ENCODE measurements at regions not wholly inside any gene's neighbourhood (a gene's known extent, or its start where the extent isn't known, plus 50 kb on each side); places are given as distances from the start of the nearest gene placed in this dataset.

DNA sequence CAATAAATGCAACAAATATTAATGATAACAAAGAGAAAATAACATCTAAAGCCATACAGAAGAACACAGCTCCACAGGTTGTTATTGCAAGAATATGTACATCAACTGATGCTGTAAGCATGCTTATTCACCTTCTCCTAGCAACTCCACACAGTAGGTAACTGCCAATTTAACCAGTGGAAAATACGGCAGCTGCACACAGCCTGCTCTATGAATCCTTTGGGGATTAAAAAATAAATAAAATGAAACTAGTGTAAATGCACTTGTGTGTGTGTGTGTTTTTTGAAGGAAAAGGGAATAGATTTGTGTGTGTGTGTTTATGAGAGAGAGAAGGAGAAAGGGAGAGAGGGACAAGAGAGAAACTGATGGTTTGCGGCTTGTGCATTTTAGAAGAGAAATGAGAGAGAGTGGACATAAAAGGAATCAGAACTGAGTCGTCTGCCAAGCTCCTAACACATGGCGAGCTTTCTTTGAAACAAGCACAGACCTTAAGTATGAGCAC lies 96.2 kb upstream of the PDE1A start:
- no peak for TF ChIP-seq MAZ (IDR thresholded peaks at IDR 0.05; ENCODE audit: borderline replicate concordance, low read depth, low read length)
- TF ChIP-seq POLR2A (IDR thresholded peaks at IDR 0.05; ENCODE audit: low read length): no peak
- TF ChIP-seq, protein P1, sequence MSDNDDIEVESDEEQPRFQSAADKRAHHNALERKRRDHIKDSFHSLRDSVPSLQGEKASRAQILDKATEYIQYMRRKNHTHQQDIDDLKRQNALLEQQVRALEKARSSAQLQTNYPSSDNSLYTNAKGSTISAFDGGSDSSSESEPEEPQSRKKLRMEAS (IDR thresholded peaks at IDR 0.05): no peak
- TF ChIP-seq, protein P2, sequence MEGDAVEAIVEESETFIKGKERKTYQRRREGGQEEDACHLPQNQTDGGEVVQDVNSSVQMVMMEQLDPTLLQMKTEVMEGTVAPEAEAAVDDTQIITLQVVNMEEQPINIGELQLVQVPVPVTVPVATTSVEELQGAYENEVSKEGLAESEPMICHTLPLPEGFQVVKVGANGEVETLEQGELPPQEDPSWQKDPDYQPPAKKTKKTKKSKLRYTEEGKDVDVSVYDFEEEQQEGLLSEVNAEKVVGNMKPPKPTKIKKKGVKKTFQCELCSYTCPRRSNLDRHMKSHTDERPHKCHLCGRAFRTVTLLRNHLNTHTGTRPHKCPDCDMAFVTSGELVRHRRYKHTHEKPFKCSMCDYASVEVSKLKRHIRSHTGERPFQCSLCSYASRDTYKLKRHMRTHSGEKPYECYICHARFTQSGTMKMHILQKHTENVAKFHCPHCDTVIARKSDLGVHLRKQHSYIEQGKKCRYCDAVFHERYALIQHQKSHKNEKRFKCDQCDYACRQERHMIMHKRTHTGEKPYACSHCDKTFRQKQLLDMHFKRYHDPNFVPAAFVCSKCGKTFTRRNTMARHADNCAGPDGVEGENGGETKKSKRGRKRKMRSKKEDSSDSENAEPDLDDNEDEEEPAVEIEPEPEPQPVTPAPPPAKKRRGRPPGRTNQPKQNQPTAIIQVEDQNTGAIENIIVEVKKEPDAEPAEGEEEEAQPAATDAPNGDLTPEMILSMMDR (IDR thresholded peaks at IDR 0.05): no peak
- TF ChIP-seq JUN (IDR thresholded peaks at IDR 0.05): no peak
- TF ChIP-seq MYC (IDR thresholded peaks at IDR 0.05; ENCODE audit: borderline replicate concordance, low read length): no peak
- TF ChIP-seq, protein P3, sequence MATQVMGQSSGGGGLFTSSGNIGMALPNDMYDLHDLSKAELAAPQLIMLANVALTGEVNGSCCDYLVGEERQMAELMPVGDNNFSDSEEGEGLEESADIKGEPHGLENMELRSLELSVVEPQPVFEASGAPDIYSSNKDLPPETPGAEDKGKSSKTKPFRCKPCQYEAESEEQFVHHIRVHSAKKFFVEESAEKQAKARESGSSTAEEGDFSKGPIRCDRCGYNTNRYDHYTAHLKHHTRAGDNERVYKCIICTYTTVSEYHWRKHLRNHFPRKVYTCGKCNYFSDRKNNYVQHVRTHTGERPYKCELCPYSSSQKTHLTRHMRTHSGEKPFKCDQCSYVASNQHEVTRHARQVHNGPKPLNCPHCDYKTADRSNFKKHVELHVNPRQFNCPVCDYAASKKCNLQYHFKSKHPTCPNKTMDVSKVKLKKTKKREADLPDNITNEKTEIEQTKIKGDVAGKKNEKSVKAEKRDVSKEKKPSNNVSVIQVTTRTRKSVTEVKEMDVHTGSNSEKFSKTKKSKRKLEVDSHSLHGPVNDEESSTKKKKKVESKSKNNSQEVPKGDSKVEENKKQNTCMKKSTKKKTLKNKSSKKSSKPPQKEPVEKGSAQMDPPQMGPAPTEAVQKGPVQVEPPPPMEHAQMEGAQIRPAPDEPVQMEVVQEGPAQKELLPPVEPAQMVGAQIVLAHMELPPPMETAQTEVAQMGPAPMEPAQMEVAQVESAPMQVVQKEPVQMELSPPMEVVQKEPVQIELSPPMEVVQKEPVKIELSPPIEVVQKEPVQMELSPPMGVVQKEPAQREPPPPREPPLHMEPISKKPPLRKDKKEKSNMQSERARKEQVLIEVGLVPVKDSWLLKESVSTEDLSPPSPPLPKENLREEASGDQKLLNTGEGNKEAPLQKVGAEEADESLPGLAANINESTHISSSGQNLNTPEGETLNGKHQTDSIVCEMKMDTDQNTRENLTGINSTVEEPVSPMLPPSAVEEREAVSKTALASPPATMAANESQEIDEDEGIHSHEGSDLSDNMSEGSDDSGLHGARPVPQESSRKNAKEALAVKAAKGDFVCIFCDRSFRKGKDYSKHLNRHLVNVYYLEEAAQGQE (IDR thresholded peaks at IDR 0.05): no peak
- TF ChIP-seq, protein P4, sequence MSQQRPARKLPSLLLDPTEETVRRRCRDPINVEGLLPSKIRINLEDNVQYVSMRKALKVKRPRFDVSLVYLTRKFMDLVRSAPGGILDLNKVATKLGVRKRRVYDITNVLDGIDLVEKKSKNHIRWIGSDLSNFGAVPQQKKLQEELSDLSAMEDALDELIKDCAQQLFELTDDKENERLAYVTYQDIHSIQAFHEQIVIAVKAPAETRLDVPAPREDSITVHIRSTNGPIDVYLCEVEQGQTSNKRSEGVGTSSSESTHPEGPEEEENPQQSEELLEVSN (IDR thresholded peaks at IDR 0.05; ENCODE audit: borderline replicate concordance, low read depth): no peak
- TF ChIP-seq, protein P5, sequence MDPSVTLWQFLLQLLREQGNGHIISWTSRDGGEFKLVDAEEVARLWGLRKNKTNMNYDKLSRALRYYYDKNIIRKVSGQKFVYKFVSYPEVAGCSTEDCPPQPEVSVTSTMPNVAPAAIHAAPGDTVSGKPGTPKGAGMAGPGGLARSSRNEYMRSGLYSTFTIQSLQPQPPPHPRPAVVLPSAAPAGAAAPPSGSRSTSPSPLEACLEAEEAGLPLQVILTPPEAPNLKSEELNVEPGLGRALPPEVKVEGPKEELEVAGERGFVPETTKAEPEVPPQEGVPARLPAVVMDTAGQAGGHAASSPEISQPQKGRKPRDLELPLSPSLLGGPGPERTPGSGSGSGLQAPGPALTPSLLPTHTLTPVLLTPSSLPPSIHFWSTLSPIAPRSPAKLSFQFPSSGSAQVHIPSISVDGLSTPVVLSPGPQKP (IDR thresholded peaks at IDR 0.05; ENCODE audit: low read depth, low read length): no peak
- no peak for TF ChIP-seq EP300 (IDR thresholded peaks at IDR 0.05)
- no peak for TF ChIP-seq MAFK (IDR thresholded peaks at IDR 0.05; ENCODE audit: partially characterized antibody)
- no peak for TF ChIP-seq RARB (CRISPR knock-in tag; IDR thresholded peaks at IDR 0.05)
- no peak for TF ChIP-seq KDM5A (IDR thresholded peaks at IDR 0.05)
- no peak for TF ChIP-seq CBX8 (IDR thresholded peaks at IDR 0.05)
